SK-N-SH (cell line): ENCODE measurements at regions not wholly inside any gene's neighbourhood (a gene's known extent, or its start where the extent isn't known, plus 50 kb on each side); places are given as distances from the start of the nearest gene placed in this dataset.

ENCODE experiments used
- CTCF ChIA-PET: fragments of 300-600, 350-600 bp; formaldehyde crosslinking; extraction: SDS; loops from one replicate; lab custom pipeline; 2021; lab: Yijun Ruan, JAX
- POLR2A ChIA-PET: fragments of 350-600 bp; sonication (Branson Sonifier 250); formaldehyde crosslinking; extraction: SDS; loops from one replicate; lab custom pipeline; 2020; ENCODE audit warnings: antibody characterized with exemption, inconsistent platforms; lab: Yijun Ruan, JAX
- DNase-seq: peaks from one replicate; pipeline ENCODE4 v3.0.0; 2012
- H2AFZ ChIP-seq: fragments of 200-600 bp; sonication (generic); 2 replicates; pipeline ENCODE4 v1.8.1; 2016; ENCODE audit warnings: antibody characterized with exemption, mild to moderate bottlenecking, low read depth
- H3F3A ChIP-seq: fragments of 200-600 bp; sonication (generic); replicated peaks from 2 replicates; pipeline ENCODE3; 2016; ENCODE audit warnings: antibody characterized with exemption, mild to moderate bottlenecking; ENCODE audit not compliant: insufficient read depth
- H3K27ac ChIP-seq, 2 experiments: fragments of 200-500 bp in 1 of 2; fragments of 200-600 bp in 1 of 2; sonication (Bioruptor generic) in 1 of 2; sonication (generic), shearing (Covaris generic) in 1 of 2; 2 replicates each; pipeline versions ENCODE4 v1.5.1 to v1.6.1; 2014 to 2016; ENCODE audit warnings: low read depth in 2 of 2, inconsistent platforms in 1 of 2, low read length in 1 of 2, mild to moderate bottlenecking in 1 of 2, mixed read lengths in 1 of 2
- H3K27me3 ChIP-seq: fragments of 200-600 bp; sonication (generic), shearing (Covaris generic); 2 replicates; pipeline ENCODE4 v1.6.1; 2016; ENCODE audit warnings: mixed run types; ENCODE audit not compliant: insufficient read depth
- H3K36me3 ChIP-seq, 2 experiments: fragments of 200-500 bp in 1 of 2; fragments of 200-600 bp in 1 of 2; sonication (Bioruptor generic) in 1 of 2; sonication (generic) in 1 of 2; replicated peaks in 1 of 2; 2 replicates each; pipeline versions ENCODE3 to v1.5.1; 2014 to 2016; ENCODE audit warnings: low read length in 1 of 2, mild to moderate bottlenecking in 1 of 2; ENCODE audit not compliant: insufficient read depth in 2 of 2, control insufficient read depth in 1 of 2
- H3K4me1 ChIP-seq, 2 experiments: fragments of 200-500 bp in 1 of 2; fragments of 200-600 bp in 1 of 2; sonication (Bioruptor generic) in 1 of 2; sonication (generic), shearing (Covaris generic) in 1 of 2; 2 replicates each; pipeline versions ENCODE4 v1.5.1 to v1.6.1; 2014 to 2016; ENCODE audit warnings: low read depth in 1 of 2, low read length in 1 of 2, mixed run types in 1 of 2; ENCODE audit not compliant: insufficient read depth in 2 of 2, control insufficient read depth in 1 of 2
- H3K4me2 ChIP-seq: fragments of 200-600 bp; sonication (generic), shearing (Covaris generic); 2 replicates; pipeline ENCODE4 v1.6.1; 2017; ENCODE audit warnings: mixed run types
- H3K4me3 ChIP-seq, 2 experiments: fragments of 200-500 bp in 1 of 2; fragments of 200-600 bp in 1 of 2; sonication (Bioruptor generic) in 1 of 2; sonication (generic), shearing (Covaris generic) in 1 of 2; 2 replicates each; pipeline versions ENCODE4 v1.5.1 to v1.8.1; 2014 to 2016; ENCODE audit warnings: low read depth in 2 of 2, inconsistent platforms in 1 of 2, low read length in 1 of 2, mild to moderate bottlenecking in 1 of 2, mixed read lengths in 1 of 2, moderate library complexity in 1 of 2
- H3K79me2 ChIP-seq: fragments of 200-600 bp; sonication (generic); 2 replicates; pipeline ENCODE4 v1.8.1; 2017; ENCODE audit warnings: mild to moderate bottlenecking; ENCODE audit not compliant: insufficient read depth
- H3K9ac ChIP-seq: fragments of 200-600 bp; sonication (generic); 2 replicates; pipeline ENCODE4 v1.6.1; 2017; ENCODE audit warnings: mixed run types
- H3K9me2 ChIP-seq: fragments of 200-600 bp; sonication (generic); 2 replicates; pipeline ENCODE4 v1.6.1; 2017; ENCODE audit warnings: mixed run types
- H3K9me3 ChIP-seq: fragments of 200-600 bp; sonication (generic); 2 replicates; pipeline ENCODE4 v1.6.1; 2017; ENCODE audit warnings: mixed run types, mild to moderate bottlenecking, moderate library complexity
- H4K20me1 ChIP-seq: fragments of 200-600 bp; sonication (generic); 2 replicates; pipeline ENCODE4 v1.6.1; 2017; ENCODE audit warnings: mild to moderate bottlenecking, mixed run types; ENCODE audit not compliant: insufficient read depth
- CHD2 ChIP-seq: fragments of 150-350 bp; IDR thresholded peaks from 2 replicates; pipeline ENCODE4 v1.6.1; 2018; ENCODE audit warnings: low read length; ENCODE audit not compliant: partially characterized antibody
- CTCF ChIP-seq: fragments of 200-600 bp; sonication (generic); IDR thresholded peaks from 2 replicates; pipeline ENCODE4 v1.6.1; 2017; ENCODE audit warnings: antibody characterized with exemption, mild to moderate bottlenecking, moderate library complexity
- ELF1 ChIP-seq: IDR thresholded peaks from 2 replicates; pipeline ENCODE4 v1.4.0; 2012
- EP300 ChIP-seq, 2 experiments: IDR thresholded peaks; 2 replicates each; pipeline versions ENCODE4 v1.4.0 to v1.6.1; 2012; ENCODE audit warnings: borderline replicate concordance in 1 of 2, low read depth in 1 of 2, low read length in 1 of 2
- EZH2phosphoT487 ChIP-seq: fragments of 200-600 bp; sonication (generic); IDR thresholded peaks from 2 replicates; pipeline ENCODE4 v1.6.1; 2017; ENCODE audit warnings: low read depth, mixed run types, mild to moderate bottlenecking, antibody characterized with exemption, moderate library complexity, borderline replicate concordance
- GABPA ChIP-seq: IDR thresholded peaks from 2 replicates; pipeline ENCODE4 v1.4.0; 2012; ENCODE audit warnings: low read depth, mild to moderate bottlenecking
- GATA2 ChIP-seq: sonication (generic); formaldehyde crosslinking; IDR thresholded peaks from 2 replicates; pipeline ENCODE4 v1.5.0; 2020; ENCODE audit warnings: mild to moderate bottlenecking, missing genetic modification reagents
- MEF2A ChIP-seq: IDR thresholded peaks from 2 replicates; pipeline ENCODE4 v1.4.0; 2012; ENCODE audit warnings: low read depth, borderline replicate concordance
- NFIC ChIP-seq: IDR thresholded peaks from 2 replicates; pipeline ENCODE4 v1.4.0; 2012; ENCODE audit warnings: borderline replicate concordance
- NRF1 ChIP-seq: IDR thresholded peaks from 2 replicates; pipeline ENCODE4 v1.6.1; 2012; ENCODE audit warnings: low read depth, mild to moderate bottlenecking, low read length
- RAD21 ChIP-seq: IDR thresholded peaks from 2 replicates; pipeline ENCODE4 v1.6.1; 2012; ENCODE audit warnings: mild to moderate bottlenecking, low read length
- RFX5 ChIP-seq: IDR thresholded peaks from 2 replicates; pipeline ENCODE4 v1.6.1; 2012; ENCODE audit warnings: mild to moderate bottlenecking, improper control_type of control experiment, low read length
- WGBS: methylation state at CpG from one replicate; pipeline ENCODE4 v1.1.6; 2017; ENCODE audit warnings: low lambda C conversion rate; 5-methylcytosine and 5-hydroxymethylcytosine counted together
- TF ChIP-seq, protein P1 (sequence below): fragments of 150-350 bp; IDR thresholded peaks from 2 replicates; pipeline ENCODE4 v1.6.1; 2017; ENCODE audit warnings: antibody characterized with exemption, low read length, low read depth, borderline replicate concordance

- H3K9me3 ChIP-seq, result no peaks in the 10 kb centered on the region
- no peak overlapping the region for H3K4me2 ChIP-seq
- no peak overlapping the region for H2AFZ ChIP-seq
- H4K20me1 ChIP-seq, result no peaks in the 10 kb centered on the region
- ChIA-PET CTCF (no interaction called here), POLR2A (no interaction called here)
- H3K27me3 ChIP-seq, result no peaks in the 10 kb centered on the region
- no peak overlapping the region for H3K4me3 ChIP-seq
- H3K9ac ChIP-seq, result no peak overlapping the region
- TF ChIP-seq RFX5, result no peak
- TF ChIP-seq GATA2 (CRISPR knock-in tag), result no peak
- TF ChIP-seq MEF2A, result no peak
- TF ChIP-seq, protein P1, sequence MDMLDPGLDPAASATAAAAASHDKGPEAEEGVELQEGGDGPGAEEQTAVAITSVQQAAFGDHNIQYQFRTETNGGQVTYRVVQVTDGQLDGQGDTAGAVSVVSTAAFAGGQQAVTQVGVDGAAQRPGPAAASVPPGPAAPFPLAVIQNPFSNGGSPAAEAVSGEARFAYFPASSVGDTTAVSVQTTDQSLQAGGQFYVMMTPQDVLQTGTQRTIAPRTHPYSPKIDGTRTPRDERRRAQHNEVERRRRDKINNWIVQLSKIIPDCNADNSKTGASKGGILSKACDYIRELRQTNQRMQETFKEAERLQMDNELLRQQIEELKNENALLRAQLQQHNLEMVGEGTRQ, result no peak
- no peak for TF ChIP-seq CHD2
- no peak for TF ChIP-seq GABPA
- WGBS, result 10% methylated on average over 4 of the region's 6 CpGs
- H3K27ac ChIP-seq, result no peak overlapping the region
- no peak for DNase-seq
- no peaks in the 10 kb centered on the region for H3K79me2 ChIP-seq
- no peaks in the 10 kb centered on the region for H3F3A ChIP-seq
- no peaks in the 10 kb centered on the region; a peak in 1 of 4 replicates for H3K4me1 ChIP-seq
- no peaks in the 10 kb centered on the region for H3K9me2 ChIP-seq
- no peaks in the 10 kb centered on the region for H3K36me3 ChIP-seq
These were observed 511.1 kb downstream of the GLRX3 start for GRCh38 chr10:130647341-130647740.

DNA sequence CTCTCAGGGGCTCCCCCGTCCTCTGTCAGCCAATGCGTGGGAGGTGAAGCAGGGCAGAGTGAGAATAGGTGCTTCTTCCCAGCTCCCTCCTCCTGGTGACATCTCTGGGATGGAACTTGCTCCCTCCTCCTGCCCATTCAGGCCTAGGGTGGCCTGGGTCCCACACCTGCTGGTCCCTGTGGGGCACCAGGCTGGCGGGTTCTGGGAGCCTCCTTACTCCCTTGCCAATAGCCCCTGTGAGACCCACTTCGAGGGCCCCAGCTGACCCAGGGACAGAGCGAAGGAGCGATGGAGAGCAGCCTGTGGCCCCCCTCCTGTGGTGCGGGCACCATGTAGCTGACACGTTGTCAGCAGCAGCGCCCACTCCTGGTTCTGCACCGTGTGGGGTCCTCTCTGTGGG lies 512.6 kb downstream of the GLRX3 start:
- WGBS, result 48% methylated on average over 2 of the region's 10 CpGs
- Histone ChIP-seq H3K36me3 (no peaks in the 10 kb centered on the region), H3K9ac (no peak overlapping the region), H3K27me3 (no peaks in the 10 kb centered on the region), H4K20me1 (no peaks in the 10 kb centered on the region), H3K4me1 (no peaks in the 10 kb centered on the region; a peak in 1 of 4 replicates), H3K9me3 (no peaks in the 10 kb centered on the region), H3K4me2 (no peak overlapping the region), H3K9me2 (no peaks in the 10 kb centered on the region), H2AFZ (no peak overlapping the region), H3F3A (no peaks in the 10 kb centered on the region), H3K27ac (no peak overlapping the region), H3K4me3 (no peak overlapping the region), H3K79me2 (no peaks in the 10 kb centered on the region)
- no peak for TF ChIP-seq RAD21
- TF ChIP-seq ELF1, result no peak
- TF ChIP-seq GATA2 (CRISPR knock-in tag), result no peak
- TF ChIP-seq CTCF, result no peak
- TF ChIP-seq NRF1, result no peak
- no peak for TF ChIP-seq EP300 (IDR thresholded peaks at IDR 0.05; ENCODE audit: borderline replicate concordance in 1 of 2, low read depth in 1 of 2, low read length in 1 of 2)
- no peak for TF ChIP-seq NFIC
- TF ChIP-seq EZH2phosphoT487, result no peak
- no peak for DNase-seq
- POLR2A ChIA-PET, result no interaction called here
- CTCF ChIA-PET, result no interaction called here
